MM.1S (cell line): ENCODE measurements at regions not wholly inside any gene's neighbourhood (a gene's known extent, or its start where the extent isn't known, plus 50 kb on each side); places are given as distances from the start of the nearest gene placed in this dataset.

Source experiments
- DNase-seq: peaks from one replicate; pipeline ENCODE4 v3.0.0-alpha.2; 2015
- H2AFZ ChIP-seq: fragments of 300-600 bp; sonication (generic); 2 replicates; pipeline ENCODE4 v1.6.0; 2016; ENCODE audit warnings: antibody characterized with exemption, low read length
- H3F3A ChIP-seq: fragments of 300-600 bp; sonication (generic); 2 replicates; pipeline ENCODE4 v1.6.1; 2016; ENCODE audit warnings: mild to moderate bottlenecking, antibody characterized with exemption, low read length, moderate library complexity, mixed read lengths; ENCODE audit not compliant: insufficient read depth
- H3K27ac ChIP-seq: fragments of 300-600 bp; sonication (generic); 2 replicates; pipeline ENCODE4 v1.5.1; 2016; ENCODE audit warnings: mild to moderate bottlenecking, low read length
- H3K27me3 ChIP-seq: fragments of 300-600 bp; sonication (generic); replicated peaks from 2 replicates; pipeline ENCODE4 v1.6.0; 2016; ENCODE audit warnings: low read length; ENCODE audit not compliant: insufficient read depth
- H3K36me3 ChIP-seq: fragments of 300-600 bp; sonication (generic); replicated peaks from 2 replicates; pipeline ENCODE4 v1.6.1; 2016; ENCODE audit warnings: mild to moderate bottlenecking, low read length, mixed read lengths; ENCODE audit not compliant: insufficient read depth
- H3K4me1 ChIP-seq: fragments of 300-600 bp; sonication (generic); 2 replicates; pipeline ENCODE4 v1.6.1; 2016; ENCODE audit warnings: low read length, mixed read lengths
- H3K4me2 ChIP-seq: fragments of 300-600 bp; sonication (generic); 2 replicates; pipeline ENCODE4 v1.6.0; 2016; ENCODE audit warnings: low read depth, low read length
- H3K4me3 ChIP-seq: fragments of 300-600 bp; sonication (generic); 2 replicates; pipeline ENCODE4 v1.5.1; 2016; ENCODE audit warnings: low read length, mixed read lengths
- H3K79me2 ChIP-seq: fragments of 300-600 bp; sonication (generic); 2 replicates; pipeline ENCODE4 v1.6.1; 2016; ENCODE audit warnings: mixed run types, low read length, mixed read lengths
- H3K9ac ChIP-seq: fragments of 300-600 bp; sonication (generic); 2 replicates; pipeline ENCODE4 v1.6.1; 2016; ENCODE audit warnings: low read length, mixed read lengths
- H3K9me2 ChIP-seq: fragments of 300-600 bp; sonication (generic); replicated peaks from 2 replicates; pipeline ENCODE4 v1.6.1; 2016; ENCODE audit warnings: mild to moderate bottlenecking, low read length, mixed read lengths; ENCODE audit not compliant: insufficient read depth
- H3K9me3 ChIP-seq: fragments of 300-600 bp; sonication (generic); replicated peaks from 2 replicates; pipeline ENCODE4 v1.6.1; 2016; ENCODE audit warnings: mild to moderate bottlenecking, low read length, mixed read lengths; ENCODE audit not compliant: insufficient read depth
- H4K20me1 ChIP-seq: fragments of 300-600 bp; sonication (generic); 2 replicates; pipeline ENCODE4 v1.6.1; 2016; ENCODE audit warnings: mild to moderate bottlenecking, low read length, moderate library complexity, mixed read lengths; ENCODE audit not compliant: insufficient read depth
- EZH2 ChIP-seq: fragments of 300-600 bp; sonication (generic); optimal IDR thresholded peaks from 2 replicates; pipeline ENCODE3; 2017; ENCODE audit warnings: low read depth, mild to moderate bottlenecking, antibody characterized with exemption, low read length, mixed read lengths
- EZH2phosphoT487 ChIP-seq: fragments of 300-600 bp; sonication (generic); IDR thresholded peaks from 2 replicates; pipeline ENCODE4 v1.6.1; 2018; ENCODE audit warnings: antibody characterized with exemption, low read length
- TF ChIP-seq, protein P1 (sequence below): fragments of 300-600 bp; sonication (generic); IDR thresholded peaks from 2 replicates; pipeline ENCODE4 v1.5.1; 2016; ENCODE audit warnings: antibody characterized with exemption, low read length, mixed read lengths

DNA sequence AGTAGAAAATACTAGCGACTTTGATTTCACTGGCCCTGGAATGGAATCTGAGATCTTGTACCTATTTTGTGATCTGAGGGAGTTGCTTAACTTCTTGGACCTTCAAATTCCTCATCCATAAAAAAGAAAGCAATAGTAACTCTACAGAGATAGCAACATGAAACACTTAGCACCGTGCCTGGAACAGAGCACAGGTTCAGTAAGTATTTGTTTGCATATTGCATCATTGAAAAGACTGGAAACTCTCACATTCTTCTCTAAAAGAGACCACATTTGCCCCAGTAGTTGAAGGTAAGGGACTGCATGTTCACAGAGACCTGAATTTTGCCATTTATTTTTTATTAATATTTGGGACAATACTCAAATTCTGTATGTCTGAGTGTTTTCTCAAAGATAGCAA is 358.1 kb downstream of the COG6 start:
- Histone ChIP-seq H2AFZ (no peak overlapping the region), H3K4me2 (no peak overlapping the region), H3K27me3 (no peaks in the 10 kb centered on the region), H4K20me1 (no peaks in the 10 kb centered on the region), H3K9me3 (no peaks in the 10 kb centered on the region), H3K4me1 (no peaks in the 10 kb centered on the region), H3K36me3 (no peaks in the 10 kb centered on the region), H3K9me2 (no peaks in the 10 kb centered on the region), H3F3A (no peaks in the 10 kb centered on the region), H3K27ac (no peak overlapping the region), H3K4me3 (no peak overlapping the region), H3K9ac (no peak overlapping the region), H3K79me2 (no peaks in the 10 kb centered on the region)
- no peak for DNase-seq
- no peak for TF ChIP-seq EZH2phosphoT487
- no peak for TF ChIP-seq EZH2
- TF ChIP-seq, protein P1, sequence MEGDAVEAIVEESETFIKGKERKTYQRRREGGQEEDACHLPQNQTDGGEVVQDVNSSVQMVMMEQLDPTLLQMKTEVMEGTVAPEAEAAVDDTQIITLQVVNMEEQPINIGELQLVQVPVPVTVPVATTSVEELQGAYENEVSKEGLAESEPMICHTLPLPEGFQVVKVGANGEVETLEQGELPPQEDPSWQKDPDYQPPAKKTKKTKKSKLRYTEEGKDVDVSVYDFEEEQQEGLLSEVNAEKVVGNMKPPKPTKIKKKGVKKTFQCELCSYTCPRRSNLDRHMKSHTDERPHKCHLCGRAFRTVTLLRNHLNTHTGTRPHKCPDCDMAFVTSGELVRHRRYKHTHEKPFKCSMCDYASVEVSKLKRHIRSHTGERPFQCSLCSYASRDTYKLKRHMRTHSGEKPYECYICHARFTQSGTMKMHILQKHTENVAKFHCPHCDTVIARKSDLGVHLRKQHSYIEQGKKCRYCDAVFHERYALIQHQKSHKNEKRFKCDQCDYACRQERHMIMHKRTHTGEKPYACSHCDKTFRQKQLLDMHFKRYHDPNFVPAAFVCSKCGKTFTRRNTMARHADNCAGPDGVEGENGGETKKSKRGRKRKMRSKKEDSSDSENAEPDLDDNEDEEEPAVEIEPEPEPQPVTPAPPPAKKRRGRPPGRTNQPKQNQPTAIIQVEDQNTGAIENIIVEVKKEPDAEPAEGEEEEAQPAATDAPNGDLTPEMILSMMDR: no peak

DNA sequence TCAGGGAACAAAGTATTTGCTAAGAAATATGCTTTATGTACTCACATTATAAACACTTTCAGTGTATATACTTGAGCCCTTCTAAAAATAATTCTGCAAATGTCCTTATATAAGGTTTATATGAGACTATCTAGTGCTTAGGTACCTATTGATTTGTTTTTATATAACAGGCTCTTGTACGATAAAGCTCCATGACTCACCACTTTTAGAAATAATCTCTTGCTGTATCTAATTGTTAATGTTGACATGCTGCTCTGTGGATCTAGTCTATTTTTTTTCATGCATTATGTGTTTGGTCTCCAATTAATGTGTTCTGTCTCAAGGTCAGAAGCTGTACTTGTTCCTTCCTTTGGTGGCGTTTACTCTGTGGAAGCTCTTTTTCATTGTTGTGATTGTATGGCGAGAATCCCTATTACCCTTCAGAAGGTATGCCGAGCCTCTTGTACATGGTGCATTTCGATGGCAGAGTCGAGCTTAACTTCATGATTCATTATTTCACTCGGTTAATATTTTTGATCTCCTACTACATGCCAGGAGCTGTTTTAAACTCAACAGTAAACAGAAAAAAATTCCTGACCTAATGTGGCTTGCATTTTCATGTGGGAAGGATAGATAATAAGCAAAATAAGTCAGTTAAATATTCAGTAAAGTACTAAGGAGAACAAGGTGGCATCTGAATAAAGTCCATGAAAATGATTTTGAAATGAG is 361.6 kb downstream of the COG6 start:
- no peaks in the 10 kb centered on the region for H3K4me1 ChIP-seq
- no peak for TF ChIP-seq EZH2
- TF ChIP-seq, protein P1: no peak
- TF ChIP-seq EZH2phosphoT487: no peak
- no peaks in the 10 kb centered on the region for H4K20me1 ChIP-seq
- H3K4me3 ChIP-seq: no peak overlapping the region
- no peaks in the 10 kb centered on the region for H3K79me2 ChIP-seq
- H3K27me3 ChIP-seq: no peaks in the 10 kb centered on the region
- no peak overlapping the region for H3K4me2 ChIP-seq
- no peak overlapping the region for H3K9ac ChIP-seq
- no peak overlapping the region for H3K27ac ChIP-seq
- no peaks in the 10 kb centered on the region for H3K36me3 ChIP-seq
- no peaks in the 10 kb centered on the region for H3K9me3 ChIP-seq
- H2AFZ ChIP-seq: no peak overlapping the region
- DNase-seq: no peak
- no peaks in the 10 kb centered on the region for H3K9me2 ChIP-seq
- no peaks in the 10 kb centered on the region for H3F3A ChIP-seq

DNA sequence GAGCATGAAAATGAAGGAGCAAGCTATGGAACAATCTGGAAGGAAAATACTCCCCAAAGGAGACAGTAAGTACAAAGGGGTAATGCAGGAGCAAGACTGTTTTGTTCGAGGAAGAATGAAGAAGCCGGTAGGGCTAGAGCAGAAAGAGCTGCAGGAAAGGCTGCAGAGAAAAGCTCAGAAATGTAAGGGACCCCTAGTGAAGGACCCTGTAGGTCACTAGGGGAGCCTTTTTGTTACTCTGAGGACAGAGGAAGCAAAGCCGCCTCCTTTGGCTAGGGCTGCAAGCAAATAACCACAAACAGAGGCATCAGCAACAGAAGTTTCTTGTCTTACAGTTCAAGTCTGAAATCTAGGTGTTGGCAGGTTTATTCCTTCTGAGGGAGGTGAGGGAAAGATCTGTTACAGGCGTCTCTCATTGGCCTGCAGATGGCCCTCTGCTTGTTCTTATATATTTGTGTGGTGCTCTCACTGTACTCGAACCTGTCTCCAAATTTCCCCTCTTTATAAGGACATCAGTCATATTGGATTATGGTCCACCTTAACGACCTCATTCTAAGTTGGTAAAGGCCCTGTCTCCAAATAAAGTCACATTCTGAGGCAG is 362.3 kb downstream of the COG6 start:
- Histone ChIP-seq H3K4me1 (no peaks in the 10 kb centered on the region), H3K9me3 (no peaks in the 10 kb centered on the region), H3K36me3 (no peaks in the 10 kb centered on the region), H2AFZ (no peak overlapping the region), H3K9ac (no peak overlapping the region), H3K4me3 (no peak overlapping the region), H3K27ac (no peak overlapping the region), H3K79me2 (no peaks in the 10 kb centered on the region), H3K27me3 (no peaks in the 10 kb centered on the region), H4K20me1 (no peaks in the 10 kb centered on the region), H3F3A (no peaks in the 10 kb centered on the region), H3K9me2 (no peaks in the 10 kb centered on the region), H3K4me2 (no peak overlapping the region)
- no peak for DNase-seq
- TF ChIP-seq, protein P1: no peak
- TF ChIP-seq EZH2 (no peak), EZH2phosphoT487 (no peak)
